Neural progenitor cell (in vitro differentiated cells): ENCODE measurements at regions not wholly inside any gene's neighbourhood (a gene's known extent, or its start where the extent isn't known, plus 50 kb on each side); places are given as distances from the start of the nearest gene placed in this dataset.

ENCODE experiments used
- DNase-seq: peaks from one replicate; pipeline ENCODE4 v3.0.0-alpha.2; 2016; ENCODE audit warnings: low spot score
- H2AFZ ChIP-seq: fragments of 200-600 bp; sonication (generic); replicated peaks from 2 replicates; pipeline ENCODE4 v1.6.1; 2016; ENCODE audit warnings: antibody characterized with exemption
- H3F3A ChIP-seq: fragments of 200-600 bp; sonication (generic); 2 replicates; pipeline ENCODE4 v1.6.1; 2016; ENCODE audit warnings: antibody characterized with exemption, low read depth
- H3K27ac ChIP-seq: fragments of 200-600 bp; sonication (generic); 2 replicates; pipeline ENCODE4 v1.5.1; 2016; ENCODE audit warnings: mild to moderate bottlenecking
- H3K27me3 ChIP-seq: fragments of 200-600 bp; sonication (generic); 2 replicates; pipeline ENCODE4 v1.6.1; 2016; ENCODE audit warnings: mild to moderate bottlenecking, moderate library complexity
- H3K36me3 ChIP-seq: fragments of 200-600 bp; sonication (generic); 2 replicates; pipeline ENCODE4 v1.5.1; 2016
- H3K4me1 ChIP-seq: fragments of 200-600 bp; sonication (generic); 2 replicates; pipeline ENCODE4 v1.6.1; 2016; ENCODE audit warnings: mixed run types
- H3K4me2 ChIP-seq: fragments of 200-600 bp; sonication (generic); 2 replicates; pipeline ENCODE4 v1.6.1; 2016
- H3K4me3 ChIP-seq: fragments of 200-600 bp; sonication (generic); 2 replicates; pipeline ENCODE4 v1.5.1; 2016
- H3K79me2 ChIP-seq: fragments of 200-600 bp; sonication (generic); 2 replicates; pipeline ENCODE4 v1.6.1; 2016; ENCODE audit warnings: low read depth
- H3K9ac ChIP-seq: fragments of 200-600 bp; sonication (generic); 2 replicates; pipeline ENCODE4 v1.6.1; 2016
- H3K9me3 ChIP-seq: fragments of 200-600 bp; sonication (generic); 2 replicates; pipeline ENCODE4 v1.5.1; 2016; ENCODE audit warnings: low read depth
- H4K20me1 ChIP-seq: fragments of 200-600 bp; sonication (generic); 2 replicates; pipeline ENCODE4 v1.6.1; 2016; ENCODE audit warnings: low read depth
- H3K27ac Mint-ChIP-seq: 3 replicates; pipeline ENCODE4 v1.8.0; 2021; ENCODE audit warnings: mixed read lengths
- H3K27me3 Mint-ChIP-seq: 2 replicates; pipeline ENCODE4 v1.8.0; 2022; ENCODE audit warnings: low read depth, mild to moderate bottlenecking, inconsistent platforms, moderate library complexity, mixed read lengths; ENCODE audit not compliant: insufficient read depth
- H3K36me3 Mint-ChIP-seq: 3 replicates; pipeline ENCODE4 v1.8.0; 2021; ENCODE audit warnings: mixed read lengths
- H3K4me1 Mint-ChIP-seq: 3 replicates; pipeline ENCODE4 v1.8.0; 2021; ENCODE audit warnings: mixed read lengths
- H3K4me3 Mint-ChIP-seq: 3 replicates; pipeline ENCODE4 v1.8.0; 2021; ENCODE audit warnings: mild to moderate bottlenecking, moderate library complexity, mixed read lengths
- H3K9me3 Mint-ChIP-seq: 3 replicates; pipeline ENCODE4 v1.8.0; 2020; ENCODE audit warnings: mixed read lengths
- CTCF ChIP-seq: fragments of 200-600 bp; sonication (generic); IDR thresholded peaks from 2 replicates; pipeline ENCODE4 v1.5.1; 2017; ENCODE audit warnings: antibody characterized with exemption, mild to moderate bottlenecking
- EZH2 ChIP-seq: fragments of 200-600 bp; sonication (generic); IDR thresholded peaks from 2 replicates; pipeline ENCODE4 v1.6.1; 2017; ENCODE audit warnings: antibody characterized with exemption, mild to moderate bottlenecking, moderate library complexity
- EZH2phosphoT487 ChIP-seq: fragments of 200-600 bp; sonication (generic); IDR thresholded peaks from 2 replicates; pipeline ENCODE4 v1.6.1; 2017; ENCODE audit warnings: antibody characterized with exemption

- no peaks in the 10 kb centered on the region for H4K20me1 ChIP-seq
- no peak for DNase-seq
- H3K4me3 Mint-ChIP-seq = no peak overlapping the region
- H3K27me3 ChIP-seq = no peaks in the 10 kb centered on the region
- no peaks in the 10 kb centered on the region for H3F3A ChIP-seq
- H3K27ac Mint-ChIP-seq = peak overlapping the region; percentile 20
- no peak overlapping the region for H2AFZ ChIP-seq
- H3K27me3 Mint-ChIP-seq = peaks cover 4% of the 10 kb centered on the region
- H3K27ac ChIP-seq = no peak overlapping the region
- H3K36me3 ChIP-seq = no peaks in the 10 kb centered on the region
- no peak overlapping the region for H3K9ac ChIP-seq
- TF ChIP-seq EZH2phosphoT487 = no peak
- TF ChIP-seq EZH2 = no peak
- no peak for TF ChIP-seq CTCF
- no peaks in the 10 kb centered on the region for H3K36me3 Mint-ChIP-seq
- peaks cover 3% of the 10 kb centered on the region for H3K4me1 ChIP-seq
- no peaks in the 10 kb centered on the region for H3K79me2 ChIP-seq
- no peak overlapping the region for H3K4me3 ChIP-seq
- H3K9me3 ChIP-seq = peaks cover 8% of the 10 kb centered on the region
- H3K4me2 ChIP-seq = no peak overlapping the region
- peaks cover 24% of the 10 kb centered on the region for H3K9me3 Mint-ChIP-seq
- peaks cover 21% of the 10 kb centered on the region for H3K4me1 Mint-ChIP-seq
Measured at GRCh38 chr18:8948471-8949149, 153.9 kb upstream of the NDUFV2 start.

GRCh38 chr18:8949206-8949605, 153.3 kb upstream of the NDUFV2 start:
- Histone ChIP-seq H3K4me3 (no peak overlapping the region), H3K9me3 (peaks cover 8% of the 10 kb centered on the region), H3K36me3 (no peaks in the 10 kb centered on the region), H3K9ac (no peak overlapping the region), H3K79me2 (no peaks in the 10 kb centered on the region), H3K27ac (no peak overlapping the region), H2AFZ (no peak overlapping the region), H3K4me1 (peaks cover 3% of the 10 kb centered on the region), H3F3A (no peaks in the 10 kb centered on the region), H4K20me1 (no peaks in the 10 kb centered on the region), H3K4me2 (no peak overlapping the region), H3K27me3 (no peaks in the 10 kb centered on the region)
- no peak for DNase-seq
- Mint-ChIP-seq H3K4me1 (peaks cover 21% of the 10 kb centered on the region), H3K9me3 (peaks cover 19% of the 10 kb centered on the region), H3K27me3 (peaks cover 4% of the 10 kb centered on the region), H3K4me3 (no peak overlapping the region), H3K36me3 (no peaks in the 10 kb centered on the region), H3K27ac (peak overlapping the region; percentile 55)
- TF ChIP-seq CTCF (no peak), EZH2 (no peak), EZH2phosphoT487 (no peak)

GRCh38 chr18:8951491-8951890, 151.0 kb upstream of the NDUFV2 start:
- no peak overlapping the region for H3K27ac ChIP-seq
- H3K27me3 ChIP-seq = no peaks in the 10 kb centered on the region
- H3K27ac Mint-ChIP-seq = no peak overlapping the region
- peaks cover 5% of the 10 kb centered on the region for H3K9me3 ChIP-seq
- no peak for TF ChIP-seq EZH2
- no peak for TF ChIP-seq CTCF
- TF ChIP-seq EZH2phosphoT487 = no peak
- no peaks in the 10 kb centered on the region for H3K79me2 ChIP-seq
- H3K4me3 ChIP-seq = no peak overlapping the region
- no peak overlapping the region for H3K9ac ChIP-seq
- peaks cover 9% of the 10 kb centered on the region for H3K4me1 ChIP-seq
- H3K27me3 Mint-ChIP-seq = peaks cover 8% of the 10 kb centered on the region
- H3K4me2 ChIP-seq = no peak overlapping the region
- no peaks in the 10 kb centered on the region for H3K36me3 ChIP-seq
- H2AFZ ChIP-seq = no peak overlapping the region
- peaks cover 19% of the 10 kb centered on the region for H3K9me3 Mint-ChIP-seq
- no peak overlapping the region for H3K4me3 Mint-ChIP-seq
- H4K20me1 ChIP-seq = no peaks in the 10 kb centered on the region
- no peaks in the 10 kb centered on the region for H3F3A ChIP-seq
- H3K36me3 Mint-ChIP-seq = no peaks in the 10 kb centered on the region
- peaks cover 21% of the 10 kb centered on the region for H3K4me1 Mint-ChIP-seq
- DNase-seq = no peak
